DND-41 (cell line): ENCODE measurements at regions not wholly inside any gene's neighbourhood (a gene's known extent, or its start where the extent isn't known, plus 50 kb on each side); places are given as distances from the start of the nearest gene placed in this dataset.

Experiments
- ATAC-seq: fragments of 200-7000 bp; cut with Tn5 transposase; 3 replicates; pipeline ENCODE4 v1.9.1; 2021; ENCODE audit warnings: low read depth; ENCODE audit not compliant: insufficient read depth
- DNase-seq: peaks from one replicate; pipeline ENCODE4 v3.0.0-alpha.2; 2020
- H2AFZ ChIP-seq: 2 replicates; pipeline ENCODE4 v1.6.0; 2012; ENCODE audit warnings: low read depth, low read length
- H3K27ac ChIP-seq: 2 replicates; pipeline ENCODE4 v1.5.1; 2012; ENCODE audit warnings: low read length, inconsistent platforms
- H3K27me3 ChIP-seq: fragments of 200-600 bp; sonication (generic); 2 replicates; pipeline ENCODE4 v1.6.0; 2012; ENCODE audit warnings: low read length, mild to moderate bottlenecking, inconsistent platforms; ENCODE audit not compliant: insufficient read depth, poor library complexity
- H3K36me3 ChIP-seq: 2 replicates; pipeline ENCODE4 v1.5.1; 2012; ENCODE audit warnings: low read length, inconsistent platforms; ENCODE audit not compliant: insufficient read depth
- H3K4me1 ChIP-seq: 2 replicates; pipeline ENCODE4 v1.5.1; 2012; ENCODE audit warnings: mild to moderate bottlenecking, low read length; ENCODE audit not compliant: insufficient read depth
- H3K4me2 ChIP-seq: 2 replicates; pipeline ENCODE4 v1.6.0; 2012; ENCODE audit warnings: mild to moderate bottlenecking, moderate library complexity, low read length, inconsistent platforms; ENCODE audit not compliant: insufficient read depth
- H3K4me3 ChIP-seq, 2 experiments: fragments of 200-600 bp in 1 of 2; shearing (Covaris generic) in 1 of 2; 2 replicates each; pipeline ENCODE4 v1.5.1; 2012 to 2016; ENCODE audit warnings: inconsistent platforms in 2 of 2, low read length in 2 of 2, mild to moderate bottlenecking in 2 of 2, low read depth in 1 of 2, moderate library complexity in 1 of 2
- H3K79me2 ChIP-seq: 2 replicates; pipeline ENCODE4 v1.6.0; 2012; ENCODE audit warnings: low read length, inconsistent platforms; ENCODE audit not compliant: insufficient read depth
- H3K9ac ChIP-seq: 2 replicates; pipeline ENCODE4 v1.6.0; 2012; ENCODE audit warnings: low read depth, mild to moderate bottlenecking, inconsistent platforms, low read length, moderate library complexity
- H3K9me3 ChIP-seq: 2 replicates; pipeline ENCODE4 v1.5.1; 2012; ENCODE audit warnings: low read length, moderate library complexity, mild to moderate bottlenecking, inconsistent platforms; ENCODE audit not compliant: insufficient read depth, severe bottlenecking
- H4K20me1 ChIP-seq: 2 replicates; pipeline ENCODE4 v1.6.0; 2012; ENCODE audit warnings: low read length; ENCODE audit not compliant: insufficient read depth
- EZH2 ChIP-seq: IDR thresholded peaks from 3 replicates; pipeline ENCODE4 v1.6.1; 2012; ENCODE audit warnings: borderline replicate concordance, low read depth, mild to moderate bottlenecking, moderate library complexity, low read length, inconsistent platforms; ENCODE audit not compliant: severe bottlenecking
- TF ChIP-seq, protein P1 (sequence below): IDR thresholded peaks from 2 replicates; pipeline ENCODE4 v1.5.1; 2012; ENCODE audit warnings: borderline replicate concordance, low read length, moderate library complexity, mild to moderate bottlenecking; ENCODE audit not compliant: poor library complexity, severe bottlenecking; ENCODE audit errors: extremely low read depth

DNA sequence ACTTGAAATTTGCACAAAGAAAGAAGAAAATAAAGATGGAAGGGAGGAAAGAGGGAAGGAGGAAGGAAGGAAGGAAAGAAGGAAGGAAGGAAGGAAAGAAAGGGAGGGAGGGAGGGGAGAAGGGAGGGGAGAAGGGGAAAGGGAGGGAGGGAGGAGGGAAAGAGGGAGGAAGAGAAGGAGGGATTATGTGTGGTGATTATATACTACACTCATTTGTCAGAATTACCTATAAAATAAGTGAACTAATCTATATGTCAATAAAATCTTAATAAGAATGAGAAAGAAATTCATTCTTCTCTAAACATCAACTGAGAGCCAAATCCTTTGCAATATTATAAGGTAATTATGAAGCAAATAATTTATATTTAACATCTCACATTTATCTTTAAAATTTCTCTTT is 77.9 kb upstream of the TFAP2D start:
- Histone ChIP-seq H3K36me3 (no peaks in the 10 kb centered on the region), H2AFZ (no peak overlapping the region), H3K9me3 (no peaks in the 10 kb centered on the region), H3K27ac (no peak overlapping the region), H3K4me1 (no peaks in the 10 kb centered on the region), H3K79me2 (no peaks in the 10 kb centered on the region), H3K27me3 (no peaks in the 10 kb centered on the region), H4K20me1 (no peaks in the 10 kb centered on the region), H3K4me3 (no peak overlapping the region), H3K4me2 (no peak overlapping the region), H3K9ac (no peak overlapping the region)
- TF ChIP-seq EZH2, result no peak
- TF ChIP-seq, protein P1, sequence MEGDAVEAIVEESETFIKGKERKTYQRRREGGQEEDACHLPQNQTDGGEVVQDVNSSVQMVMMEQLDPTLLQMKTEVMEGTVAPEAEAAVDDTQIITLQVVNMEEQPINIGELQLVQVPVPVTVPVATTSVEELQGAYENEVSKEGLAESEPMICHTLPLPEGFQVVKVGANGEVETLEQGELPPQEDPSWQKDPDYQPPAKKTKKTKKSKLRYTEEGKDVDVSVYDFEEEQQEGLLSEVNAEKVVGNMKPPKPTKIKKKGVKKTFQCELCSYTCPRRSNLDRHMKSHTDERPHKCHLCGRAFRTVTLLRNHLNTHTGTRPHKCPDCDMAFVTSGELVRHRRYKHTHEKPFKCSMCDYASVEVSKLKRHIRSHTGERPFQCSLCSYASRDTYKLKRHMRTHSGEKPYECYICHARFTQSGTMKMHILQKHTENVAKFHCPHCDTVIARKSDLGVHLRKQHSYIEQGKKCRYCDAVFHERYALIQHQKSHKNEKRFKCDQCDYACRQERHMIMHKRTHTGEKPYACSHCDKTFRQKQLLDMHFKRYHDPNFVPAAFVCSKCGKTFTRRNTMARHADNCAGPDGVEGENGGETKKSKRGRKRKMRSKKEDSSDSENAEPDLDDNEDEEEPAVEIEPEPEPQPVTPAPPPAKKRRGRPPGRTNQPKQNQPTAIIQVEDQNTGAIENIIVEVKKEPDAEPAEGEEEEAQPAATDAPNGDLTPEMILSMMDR, result no peak
- DNase-seq (no peak), ATAC-seq (no peak)

DNA sequence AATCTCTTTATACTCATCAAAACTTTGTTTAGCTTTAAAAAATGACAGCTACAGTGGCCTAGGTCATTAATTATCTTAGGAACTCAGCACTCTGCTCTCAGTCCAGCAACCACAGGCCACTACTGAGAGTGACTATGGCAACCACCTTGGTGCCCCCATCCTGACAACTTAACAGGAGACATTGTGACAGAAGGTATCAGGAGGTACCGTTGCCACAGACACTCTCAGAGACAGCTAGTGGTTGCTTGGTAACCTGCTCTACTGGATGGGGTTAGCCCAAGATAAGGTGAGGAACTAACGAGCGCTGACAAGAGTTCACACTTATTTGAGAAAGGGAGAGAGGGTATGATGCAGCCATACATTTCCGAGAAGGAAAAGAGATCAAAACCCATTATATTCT is 76.1 kb upstream of the TFAP2D start:
- Histone ChIP-seq H3K27me3 (no peaks in the 10 kb centered on the region), H4K20me1 (no peaks in the 10 kb centered on the region), H3K79me2 (no peaks in the 10 kb centered on the region), H3K27ac (no peak overlapping the region), H3K4me1 (no peaks in the 10 kb centered on the region), H3K4me2 (no peak overlapping the region), H3K9ac (no peak overlapping the region), H3K9me3 (no peaks in the 10 kb centered on the region), H2AFZ (no peak overlapping the region), H3K36me3 (no peaks in the 10 kb centered on the region), H3K4me3 (no peak overlapping the region)
- ATAC-seq (no peak), DNase-seq (no peak)
- TF ChIP-seq, protein P1, result no peak
- TF ChIP-seq EZH2, result no peak

DNA sequence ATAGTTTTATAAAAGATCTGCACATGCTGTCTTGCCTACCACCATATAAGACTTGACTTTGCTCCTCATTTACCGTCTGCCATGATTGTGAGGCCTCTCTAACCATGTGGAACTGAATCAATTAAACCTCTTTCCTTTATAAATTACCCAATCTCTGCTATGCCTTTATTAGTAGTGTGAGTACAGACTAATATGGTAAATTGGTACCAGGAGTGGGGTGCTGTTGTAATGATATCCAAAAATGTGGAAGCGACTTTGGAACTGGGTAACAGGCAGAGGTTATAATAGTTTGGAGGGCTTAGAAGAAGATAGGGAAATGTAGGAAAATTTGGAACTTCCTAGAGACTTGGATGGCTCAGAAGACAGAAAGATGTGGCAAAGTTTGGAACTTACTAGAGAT is 64.2 kb upstream of the TFAP2D start:
- no peaks in the 10 kb centered on the region for H3K9me3 ChIP-seq
- H3K36me3 ChIP-seq, result no peaks in the 10 kb centered on the region
- no peak overlapping the region for H2AFZ ChIP-seq
- H3K4me1 ChIP-seq, result no peaks in the 10 kb centered on the region
- ATAC-seq (no peak), DNase-seq (no peak)
- TF ChIP-seq EZH2, result no peak
- TF ChIP-seq, protein P1, result no peak
- no peak overlapping the region for H3K27ac ChIP-seq
- H3K4me2 ChIP-seq, result no peak overlapping the region
- H3K27me3 ChIP-seq, result no peaks in the 10 kb centered on the region
- H3K9ac ChIP-seq, result no peak overlapping the region
- H4K20me1 ChIP-seq, result no peaks in the 10 kb centered on the region
- H3K79me2 ChIP-seq, result no peaks in the 10 kb centered on the region
- no peak overlapping the region for H3K4me3 ChIP-seq

DNA sequence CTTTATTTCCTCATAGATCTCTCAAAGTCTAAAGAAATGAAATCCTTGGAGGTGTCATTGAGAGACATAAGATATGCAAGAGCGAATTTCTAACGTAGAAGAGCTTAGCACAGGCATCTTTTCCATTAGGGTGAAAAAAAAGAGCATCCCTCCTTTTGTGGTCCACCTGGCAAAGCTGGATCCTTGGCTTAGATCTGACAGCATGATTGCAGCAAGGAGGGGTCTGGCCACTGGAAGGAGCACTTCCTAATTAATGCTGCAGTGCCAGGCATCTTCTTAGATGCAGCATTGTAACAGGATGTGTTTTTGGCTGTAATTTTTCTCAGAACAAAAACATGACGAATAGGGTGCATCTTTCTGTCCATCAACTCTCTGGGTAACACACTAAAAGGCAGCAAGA is 60.1 kb upstream of the TFAP2D start:
- Histone ChIP-seq H3K79me2 (no peaks in the 10 kb centered on the region), H2AFZ (no peak overlapping the region), H3K4me3 (no peak overlapping the region), H3K4me2 (no peak overlapping the region), H4K20me1 (no peaks in the 10 kb centered on the region), H3K9ac (no peak overlapping the region), H3K4me1 (no peaks in the 10 kb centered on the region), H3K9me3 (no peaks in the 10 kb centered on the region), H3K27me3 (no peaks in the 10 kb centered on the region), H3K36me3 (no peaks in the 10 kb centered on the region), H3K27ac (no peak overlapping the region)
- TF ChIP-seq, protein P1, result no peak
- TF ChIP-seq EZH2, result no peak
- no peak for ATAC-seq
- no peak for DNase-seq
